NCI-H345 treated with DMSO at 0.1 percent for 48 hours (cell line): ENCODE measurements at regions not wholly inside any gene's neighbourhood (a gene's known extent, or its start where the extent isn't known, plus 50 kb on each side); places are given as distances from the start of the nearest gene placed in this dataset.

Experiments
- DNase-seq: peaks from one replicate; lab custom pipeline; 2025; ENCODE audit not compliant: unreplicated experiment; lab: John Stamatoyannopoulos, UW

DNA sequence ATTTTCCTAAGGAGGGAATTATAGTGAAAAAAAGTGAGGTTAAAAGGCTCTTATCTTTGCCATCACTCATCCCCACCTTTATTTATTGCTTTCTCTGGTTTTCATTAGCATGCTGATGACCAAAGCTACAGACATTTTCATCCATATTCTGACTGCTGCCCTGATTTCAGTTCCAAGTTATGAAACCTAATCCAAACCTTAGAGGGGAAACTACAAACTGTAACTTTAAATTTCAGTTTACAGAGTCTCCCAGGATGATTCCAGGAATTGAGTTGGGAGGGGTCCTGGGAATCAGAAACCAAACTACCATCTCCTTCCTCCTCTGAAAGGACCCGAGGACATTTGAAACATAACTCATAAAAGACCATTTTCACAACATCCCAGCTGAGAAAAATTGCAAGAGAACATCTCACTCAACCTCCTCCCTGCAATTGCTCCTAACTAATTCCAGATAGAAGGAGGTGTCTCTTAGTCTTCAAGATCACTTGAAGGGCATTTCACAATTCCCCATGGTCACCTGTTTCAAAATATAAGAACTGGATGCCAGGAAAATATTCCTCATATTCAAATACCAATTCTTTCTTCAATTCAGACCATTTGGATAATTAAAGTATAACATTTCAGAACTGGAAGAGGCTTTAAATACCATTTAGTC is 520.6 kb downstream of the TNS1 start:
- DNase-seq = no peak

DNA sequence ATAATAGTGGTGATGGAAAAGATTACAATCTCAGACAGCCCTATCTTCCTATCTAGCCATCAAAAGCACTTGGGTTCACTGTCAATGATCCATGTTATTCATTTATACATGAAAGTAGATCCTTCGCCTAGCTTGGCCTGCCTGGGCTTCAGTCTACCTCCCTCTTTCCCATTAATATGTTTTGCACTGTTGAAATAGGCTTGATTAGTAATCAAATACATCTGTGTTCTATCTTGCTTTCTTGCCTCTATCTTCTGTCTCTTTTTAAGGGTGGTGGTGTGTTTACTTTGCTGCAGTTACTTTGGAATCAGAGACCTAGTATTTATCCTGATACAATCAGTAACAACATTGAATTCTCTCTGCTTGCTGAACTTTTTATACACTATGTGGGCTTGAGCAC is 521.2 kb downstream of the TNS1 start:
- no peak for DNase-seq

DNA sequence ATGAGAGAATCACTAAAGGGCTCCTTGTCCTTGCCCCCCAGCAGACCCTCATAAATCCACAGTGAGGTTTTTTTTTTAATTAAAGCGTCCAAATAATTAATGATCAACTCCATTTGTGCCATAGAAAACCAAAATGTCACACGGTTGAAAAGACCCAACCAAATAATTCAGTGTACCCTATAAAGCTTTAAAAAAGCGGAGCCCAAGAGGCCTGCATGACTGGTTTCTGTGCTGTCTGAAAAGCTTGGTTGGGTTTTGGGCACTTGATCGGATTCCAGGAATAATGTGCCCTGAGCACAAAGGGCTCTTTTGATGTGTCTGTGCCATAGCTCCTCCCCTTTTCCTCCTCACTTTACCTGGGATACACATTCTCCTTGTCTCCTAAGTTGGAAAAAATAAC is 523.2 kb downstream of the TNS1 start:
- DNase-seq = no peak

DNA sequence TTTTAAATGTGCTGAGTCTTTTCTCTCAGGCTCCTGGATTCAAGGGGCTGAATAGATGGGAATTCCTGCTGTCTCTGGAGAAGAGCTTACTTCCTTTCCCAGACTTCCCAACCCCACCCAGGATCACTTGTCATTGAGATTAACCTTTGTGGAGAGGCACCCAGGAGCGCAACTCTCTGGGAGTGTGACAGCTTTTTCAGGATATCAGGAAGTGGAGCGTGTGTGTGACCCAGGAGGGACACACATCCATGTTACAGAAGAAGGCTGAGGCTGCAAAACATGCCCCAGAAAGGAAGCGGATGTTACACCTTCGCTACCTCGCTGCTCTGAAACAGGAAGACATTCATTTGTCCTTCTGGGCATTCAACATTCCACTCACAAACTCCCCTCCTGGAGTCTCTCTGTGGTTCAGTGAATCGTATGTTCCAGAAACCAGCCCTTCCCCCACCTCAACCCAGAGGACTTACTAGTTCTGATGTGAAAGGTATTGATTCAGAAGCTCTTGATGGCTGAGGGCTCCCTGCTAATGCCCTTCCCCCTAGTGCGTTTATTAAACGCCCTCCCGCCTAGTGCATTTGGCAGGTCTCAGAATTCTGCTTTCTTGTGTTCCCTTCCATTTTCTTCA is 523.9 kb downstream of the TNS1 start:
- no peak for DNase-seq

DNA sequence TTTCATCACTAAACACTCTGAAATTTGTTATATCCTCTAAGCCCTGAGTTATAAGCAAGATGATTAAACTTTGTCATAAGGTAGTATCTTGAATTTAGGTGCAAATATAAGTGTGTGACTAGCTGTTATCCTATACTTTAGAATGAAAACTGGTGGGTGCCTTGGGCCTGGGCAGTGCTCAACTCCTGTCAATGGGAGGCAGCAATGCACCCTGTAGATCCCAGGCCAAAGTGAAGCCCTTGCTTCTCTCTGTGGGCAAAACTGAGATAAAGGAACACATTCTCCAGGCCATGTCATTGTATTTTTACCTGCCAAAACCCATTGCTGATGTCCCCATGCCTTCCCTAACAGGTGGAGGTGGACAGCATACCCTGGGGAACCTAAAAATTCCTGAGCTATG is 525.2 kb downstream of the TNS1 start:
- no peak for DNase-seq

DNA sequence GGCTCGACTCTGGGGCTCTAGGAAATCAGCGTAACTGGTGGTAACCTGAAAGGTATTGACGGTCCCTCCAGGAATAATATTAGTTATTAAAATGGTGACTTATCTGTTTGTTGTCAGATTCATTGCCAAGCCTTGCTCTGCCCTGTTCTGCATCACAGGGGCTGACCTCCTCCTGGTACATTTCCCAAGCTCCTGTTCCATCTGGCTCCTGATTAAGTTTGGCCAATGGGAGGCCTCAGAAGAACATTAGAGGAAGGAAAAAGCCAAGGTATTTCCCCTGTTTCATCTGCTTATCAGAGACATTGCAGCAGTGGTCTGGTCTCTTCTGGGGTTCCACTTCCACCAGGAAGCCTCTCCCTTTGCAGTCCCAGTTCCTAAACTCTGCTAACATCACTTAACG is 527.0 kb downstream of the TNS1 start:
- no peak for DNase-seq

DNA sequence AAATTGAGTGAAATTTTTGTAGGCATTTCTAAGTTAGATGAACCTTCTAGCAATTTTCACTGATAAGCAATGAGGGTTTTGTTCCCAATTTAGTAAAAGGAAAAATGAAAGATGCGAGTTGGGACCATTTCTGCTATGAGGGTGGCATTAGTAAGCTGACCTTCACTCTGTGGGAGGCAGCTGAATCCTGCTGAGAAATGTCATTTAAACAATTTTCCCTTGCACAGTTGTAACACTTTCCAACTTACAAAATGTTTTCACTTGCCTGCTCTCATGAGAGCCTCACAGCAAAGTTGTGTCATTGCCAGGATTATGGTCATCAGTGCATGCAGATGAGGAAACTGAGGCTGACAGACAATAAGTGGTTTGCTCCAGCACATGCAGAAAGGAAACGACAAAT is 527.7 kb downstream of the TNS1 start:
- no peak for DNase-seq

DNA sequence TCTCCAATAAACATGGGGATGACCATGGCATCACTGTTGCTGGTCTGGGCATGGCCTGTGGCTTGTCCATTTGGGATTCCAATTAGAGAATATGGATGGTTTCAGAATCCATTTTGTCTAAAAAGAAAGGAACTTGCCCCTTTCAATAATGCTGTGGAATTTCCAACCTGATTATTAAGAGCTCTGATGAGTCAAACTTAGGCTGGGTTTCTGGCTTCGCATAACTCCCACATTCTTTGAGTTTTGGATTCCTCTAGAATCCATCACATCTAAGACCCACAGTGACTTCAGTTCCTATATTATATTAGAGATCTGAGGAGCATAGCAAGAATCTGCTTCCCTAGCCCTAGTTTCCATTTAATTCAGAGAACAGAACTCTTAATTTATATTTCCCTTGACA is 531.5 kb downstream of the TNS1 start:
- no peak for DNase-seq

DNA sequence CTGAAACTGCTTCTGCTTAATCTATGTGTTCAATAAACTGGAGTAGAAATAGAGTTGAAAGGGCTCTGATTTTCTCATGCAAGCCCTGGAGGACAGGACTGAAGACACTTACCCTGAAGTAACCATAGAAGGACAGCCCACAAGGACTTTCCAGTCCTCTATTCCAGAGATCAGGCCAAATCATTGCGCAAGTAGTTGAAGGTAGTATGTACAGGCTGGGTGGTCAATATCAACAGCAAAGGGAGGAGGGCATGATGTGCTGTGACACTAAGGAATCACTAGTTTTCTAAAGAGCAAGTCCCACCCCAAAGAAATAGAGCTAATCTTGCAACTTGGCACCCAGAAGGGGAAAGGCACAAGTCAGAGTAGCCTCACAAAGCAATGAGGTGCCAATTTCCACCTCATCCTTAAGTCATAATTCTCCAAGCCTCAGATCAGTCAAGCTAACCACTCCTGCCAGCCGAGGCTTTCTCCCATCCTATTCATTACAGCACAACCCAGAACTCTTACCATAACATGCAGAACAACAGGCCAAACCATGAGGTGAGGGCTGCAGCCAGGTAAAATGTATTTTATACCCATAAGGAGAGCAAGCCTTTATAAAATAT is 533.5 kb downstream of the TNS1 start:
- no peak for DNase-seq

DNA sequence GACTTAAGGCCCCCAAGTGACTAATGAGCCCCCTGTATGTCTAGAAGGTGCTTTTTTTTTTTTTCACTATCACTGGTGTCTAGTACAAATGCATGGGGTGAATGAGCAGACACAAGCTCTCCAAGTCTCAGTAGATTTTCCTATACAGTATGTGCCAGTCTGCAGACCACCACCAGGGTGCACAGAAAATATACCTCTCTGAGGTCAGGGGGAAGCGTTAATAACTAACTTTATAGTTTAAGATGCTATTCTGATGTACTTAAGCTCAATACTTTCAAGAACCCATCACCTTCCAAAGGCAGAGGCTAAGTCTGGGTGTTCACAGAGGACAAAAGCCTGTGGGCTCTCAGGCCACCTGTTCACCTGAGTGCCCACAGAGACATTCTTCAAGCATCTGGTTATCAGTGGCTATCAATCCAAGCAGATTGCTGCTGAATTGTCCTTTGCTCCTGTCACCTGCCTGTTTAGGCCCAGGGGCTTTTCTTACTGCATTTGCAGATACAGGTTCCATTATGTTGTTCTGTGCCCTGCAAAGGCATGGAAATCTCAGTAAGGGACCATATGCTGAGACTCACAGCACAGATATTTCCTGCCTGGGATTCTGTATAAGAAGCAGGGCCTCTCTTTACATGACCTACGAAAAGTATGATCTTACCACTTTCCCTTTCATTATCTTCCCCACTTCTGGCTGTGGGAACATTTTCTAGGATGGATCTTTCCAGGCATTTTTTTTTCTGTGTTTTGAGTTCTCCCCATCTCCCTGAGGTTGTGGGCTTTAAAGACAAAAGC is 534.6 kb downstream of the TNS1 start:
- no peak for DNase-seq

DNA sequence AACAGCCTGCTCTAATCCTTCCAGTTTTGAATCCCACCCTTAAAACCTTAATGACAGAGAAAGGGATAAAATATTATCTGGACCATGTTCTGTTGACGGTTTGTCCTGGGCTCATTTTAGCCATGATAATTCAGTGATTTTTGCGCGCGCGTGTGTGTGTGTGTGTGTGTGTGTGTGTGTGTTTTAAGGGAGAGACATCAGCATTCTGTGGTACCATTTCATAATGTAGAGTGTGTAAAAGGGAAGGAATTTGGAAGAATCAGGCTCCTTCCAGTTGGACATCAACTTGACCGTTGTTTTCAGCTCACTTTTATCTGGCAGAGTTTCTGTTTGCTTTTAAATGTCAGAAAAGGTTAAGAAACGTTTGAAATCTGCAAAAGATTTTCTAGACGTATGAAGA is 535.5 kb downstream of the TNS1 start:
- DNase-seq = no peak

DNA sequence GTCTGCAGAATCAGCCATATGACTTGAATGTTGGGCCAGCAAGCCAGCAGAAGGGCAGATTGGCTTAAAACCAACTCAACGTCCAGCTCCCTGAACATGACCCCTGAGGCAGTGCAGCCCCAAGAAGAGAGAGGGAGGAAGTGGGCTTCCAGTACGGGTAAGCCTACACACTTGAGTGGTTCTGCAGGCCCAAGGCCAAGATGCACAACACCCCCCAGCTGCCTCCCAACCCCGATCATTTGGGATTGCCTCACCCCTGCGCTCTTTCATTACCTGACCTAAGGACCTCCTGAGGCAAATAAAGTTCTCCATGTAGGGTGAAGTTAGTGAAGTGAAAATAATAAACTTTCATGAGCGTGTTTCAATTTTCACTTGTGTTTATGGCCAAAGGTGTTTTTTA is 536.0 kb downstream of the TNS1 start:
- no peak for DNase-seq

DNA sequence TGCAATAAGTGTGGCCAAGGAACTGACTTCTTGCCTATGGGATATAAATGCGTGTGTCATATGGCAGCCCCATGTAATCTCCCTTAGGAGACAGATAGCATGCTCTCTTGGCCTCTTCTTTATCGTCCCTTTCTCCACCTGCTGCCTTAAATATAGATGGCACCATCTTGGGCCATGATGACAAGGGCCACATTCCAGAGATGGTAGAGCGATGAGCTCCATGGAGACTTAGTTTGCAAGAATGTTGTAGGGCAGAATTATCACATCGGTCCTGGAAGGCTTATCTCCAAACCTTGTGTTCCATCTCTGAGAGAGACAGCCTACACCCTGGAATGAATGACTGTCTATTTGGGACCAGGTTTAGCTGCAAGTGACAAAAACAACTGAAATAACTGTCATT is 536.7 kb downstream of the TNS1 start:
- DNase-seq = no peak

DNA sequence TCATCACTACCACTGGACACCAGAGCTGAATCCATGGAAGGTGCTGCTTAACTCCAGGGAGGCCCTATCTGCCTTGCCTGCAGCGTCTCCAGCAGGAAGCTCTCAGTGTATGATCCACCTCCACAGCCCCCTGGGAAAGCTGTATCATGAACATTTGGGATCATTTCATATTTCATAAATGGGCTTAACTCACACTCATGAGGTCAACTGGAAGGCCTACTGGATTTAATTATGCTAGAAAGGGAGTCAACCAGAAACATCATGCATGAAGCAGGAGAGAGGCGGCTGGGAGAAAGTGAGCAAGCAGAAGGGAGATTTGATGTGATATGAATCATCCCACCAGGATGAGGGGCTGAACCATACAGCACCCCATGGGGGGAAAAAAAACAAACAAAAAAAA is 537.7 kb downstream of the TNS1 start:
- no peak for DNase-seq

DNA sequence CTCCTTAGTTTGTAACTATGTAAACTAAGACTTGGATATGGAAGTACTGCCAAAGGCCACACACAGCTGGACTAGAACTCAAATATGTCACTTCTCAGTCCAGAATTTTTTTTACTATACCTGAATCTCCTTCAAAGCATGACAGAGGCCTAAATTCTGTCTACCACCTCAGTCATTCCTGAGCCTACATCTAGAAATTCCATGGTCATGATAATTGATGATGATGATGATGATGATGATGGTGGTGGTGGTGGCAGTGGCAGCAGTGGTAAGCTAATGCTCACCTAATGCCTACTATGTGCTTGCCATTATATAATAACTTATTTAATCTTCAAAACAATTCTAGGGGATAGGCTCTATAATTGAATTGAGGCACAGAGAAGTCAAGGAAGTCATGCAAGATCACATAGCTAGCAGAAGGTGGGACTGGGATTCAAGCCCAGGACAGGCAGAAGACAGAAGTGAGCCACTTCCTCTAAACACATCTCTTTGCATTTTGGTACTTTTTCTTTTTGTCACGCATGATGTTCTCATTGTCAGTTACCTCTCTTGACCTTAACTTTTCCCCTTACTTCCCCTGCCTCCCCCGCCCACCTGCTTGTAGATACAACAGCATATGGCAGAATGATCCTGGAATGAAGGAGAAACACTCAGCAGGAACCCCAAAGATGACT is 539.3 kb downstream of the TNS1 start:
- no peak for DNase-seq

DNA sequence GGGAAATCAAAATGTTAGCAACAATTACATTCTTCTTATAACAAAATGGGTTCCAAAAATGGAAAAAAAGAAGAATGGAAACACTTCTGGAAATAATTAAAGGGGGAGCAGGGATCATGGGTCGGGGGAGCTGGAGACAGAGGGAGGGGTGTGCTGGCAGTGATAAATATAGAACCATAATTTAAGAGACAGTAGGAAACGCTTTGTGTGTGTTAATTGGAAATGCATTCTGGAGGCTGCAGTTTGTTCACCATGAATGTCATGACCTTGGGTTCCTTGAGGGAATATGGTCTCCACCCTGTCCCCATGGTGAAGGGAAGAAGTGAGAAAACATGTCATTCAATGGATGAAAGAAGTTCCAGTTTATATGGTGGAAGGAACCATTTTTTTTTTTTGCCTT is 540.7 kb downstream of the TNS1 start:
- no peak for DNase-seq

DNA sequence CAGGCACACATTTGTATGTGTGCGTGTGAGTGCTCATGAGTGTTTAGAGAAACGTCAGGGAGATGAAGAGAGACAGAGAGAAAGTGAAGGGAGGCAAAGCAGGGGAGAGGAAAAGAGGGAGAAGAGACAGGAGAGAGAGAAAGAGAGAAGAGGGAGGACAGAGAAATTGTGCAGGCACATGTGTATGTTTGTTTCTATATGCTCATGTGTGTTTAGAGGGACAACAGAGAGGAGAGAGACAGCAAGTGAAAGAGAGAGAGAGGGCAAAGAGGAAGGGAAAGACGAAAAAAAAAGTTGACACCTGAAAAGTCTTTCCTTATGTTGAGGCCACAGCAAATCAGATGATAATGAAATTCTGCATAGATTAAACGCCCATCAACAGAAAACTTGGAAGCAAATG is 541.1 kb downstream of the TNS1 start:
- no peak for DNase-seq

DNA sequence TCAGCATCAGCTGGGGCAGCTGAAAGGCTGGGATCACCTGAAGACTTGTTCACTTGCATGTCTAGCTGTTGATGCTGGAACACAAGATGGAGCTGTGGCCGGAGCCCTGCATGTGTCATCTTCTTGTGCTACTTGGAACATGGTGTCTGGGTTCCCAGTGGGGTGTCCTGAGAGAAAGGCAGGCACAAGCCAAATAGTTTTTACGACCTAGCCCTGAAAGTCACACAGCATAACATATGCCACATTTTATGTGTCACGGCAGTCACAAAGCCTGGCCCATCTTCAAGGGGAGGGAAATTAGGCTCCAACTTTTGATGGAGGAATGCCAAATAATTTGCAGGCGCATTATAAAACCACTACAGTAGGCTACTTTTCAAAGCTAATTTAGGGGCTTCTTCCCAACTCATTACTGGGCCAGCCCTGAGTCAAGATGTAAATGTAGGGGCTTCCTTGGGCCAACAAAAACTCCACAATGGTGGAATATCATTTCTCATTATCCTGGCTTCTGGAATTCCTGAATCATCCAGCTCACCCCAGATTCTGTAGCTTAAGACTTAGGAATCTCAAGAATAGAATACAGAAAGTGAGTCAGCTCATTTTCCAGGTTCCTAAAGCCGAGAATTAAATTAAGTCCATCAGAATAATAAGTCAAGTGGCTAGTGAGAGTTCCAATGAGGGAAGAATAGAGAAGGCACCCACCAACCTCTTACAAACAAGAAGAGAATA is 543.0 kb downstream of the TNS1 start:
- DNase-seq = no peak

DNA sequence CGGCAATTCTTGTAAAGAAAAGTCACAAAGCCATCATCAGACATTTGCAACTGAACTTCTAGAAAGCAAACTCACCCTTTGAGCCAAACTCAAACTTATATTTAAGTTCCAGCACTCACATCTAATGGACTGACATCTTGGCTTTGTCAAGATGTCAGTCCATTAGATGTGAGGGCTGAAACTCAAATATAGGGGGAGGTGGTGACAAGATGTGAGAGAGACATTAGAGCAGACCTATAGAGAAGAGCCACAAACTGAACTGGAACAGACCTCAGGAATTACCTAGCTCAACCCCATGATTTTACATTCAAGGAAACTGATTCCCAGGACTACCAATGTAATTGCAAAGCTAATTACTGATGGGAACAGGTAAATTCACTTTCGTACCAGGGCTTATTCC is 543.8 kb downstream of the TNS1 start:
- DNase-seq = no peak

DNA sequence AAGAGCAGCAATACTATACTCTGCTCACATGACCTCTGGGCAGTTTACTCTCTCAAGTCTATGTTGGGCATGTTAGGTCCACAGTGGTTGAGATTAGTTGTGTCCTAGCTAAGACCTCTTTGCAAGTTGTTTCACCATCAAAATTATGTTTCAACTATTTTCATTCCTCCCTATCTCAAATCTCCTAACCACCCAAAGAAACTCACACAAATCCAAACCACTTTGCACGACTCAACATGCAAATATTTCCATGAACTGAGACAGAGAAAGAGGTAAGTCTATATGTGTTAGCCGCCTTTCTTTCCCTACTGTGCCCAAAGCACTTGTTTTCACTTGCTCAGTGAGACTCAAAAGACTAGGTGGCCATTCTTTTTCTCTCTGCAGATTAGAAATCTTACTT is 546.8 kb downstream of the TNS1 start:
- no peak for DNase-seq

DNA sequence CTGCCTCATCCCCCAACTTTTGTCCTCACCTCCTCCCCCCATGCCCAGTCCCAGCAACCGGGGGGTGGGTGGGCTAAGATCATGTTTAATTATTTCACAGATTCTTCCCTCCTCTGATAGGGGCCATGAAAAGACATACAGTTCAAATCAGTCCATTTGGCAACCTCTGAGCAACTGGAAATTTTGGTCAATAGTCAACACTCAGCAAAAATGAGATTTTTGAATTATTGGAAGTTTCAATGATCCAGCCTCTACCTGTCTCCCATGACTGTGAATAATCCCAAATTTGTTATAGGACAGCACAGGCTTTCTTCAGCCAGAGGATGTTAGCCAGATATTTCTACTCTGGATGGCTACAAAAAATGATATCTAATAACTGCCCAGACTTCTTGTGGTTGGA is 549.9 kb downstream of the TNS1 start:
- no peak for DNase-seq
